Activated naive CD4-positive, alpha-beta T cell treated with anti-CD3 and anti-CD28 coated beads for 36 hours (primary cell): ENCODE measurements at regions not wholly inside any gene's neighbourhood (a gene's known extent, or its start where the extent isn't known, plus 50 kb on each side); places are given as distances from the start of the nearest gene placed in this dataset.

Experiments used
- CTCF ChIA-PET: fragments of 350-600 bp; sonication (Branson Sonifier 250); formaldehyde crosslinking; loops from one replicate; lab custom pipeline; 2021; ENCODE audit warnings: antibody characterized with exemption; lab: Charles Lee
- DNase-seq: peaks from one replicate; pipeline ENCODE4 v3.0.0-alpha.2; 2020
- H3K27ac Mint-ChIP-seq: one replicate; pipeline ENCODE4 v1.8.0; 2021; ENCODE audit warnings: mild to moderate bottlenecking, mixed read lengths
- H3K27me3 Mint-ChIP-seq: one replicate; pipeline ENCODE4 v1.8.0; 2021; ENCODE audit warnings: low read depth, mixed read lengths
- H3K36me3 Mint-ChIP-seq: one replicate; pipeline ENCODE4 v1.8.0; 2021; ENCODE audit warnings: low read depth, mixed read lengths
- H3K4me1 Mint-ChIP-seq: one replicate; pipeline ENCODE4 v1.8.0; 2021; ENCODE audit warnings: low read depth, mixed read lengths
- H3K4me3 Mint-ChIP-seq: one replicate; pipeline ENCODE4 v1.8.0; 2021; ENCODE audit warnings: mild to moderate bottlenecking, moderate library complexity, mixed read lengths
- H3K9me3 Mint-ChIP-seq: one replicate; pipeline ENCODE4 v1.8.0; 2021; ENCODE audit warnings: mixed read lengths
- intact Hi-C: fragments of 100-400 bp; cut with micrococcal nuclease; formaldehyde crosslinking; loops from one replicate; pipeline ENCODE4 v1.15.1; 2023

GRCh38 chr5:98721231-98721928 lies 52.1 kb upstream of the RGMB start:
- Mint-ChIP-seq H3K27me3 (peaks cover 9% of the 10 kb centered on the region), H3K4me1 (no peaks in the 10 kb centered on the region), H3K36me3 (no peaks in the 10 kb centered on the region), H3K4me3 (no peak overlapping the region), H3K9me3 (peaks cover 3% of the 10 kb centered on the region), H3K27ac (no peak overlapping the region)
- DNase-seq = no peak
- intact Hi-C loops = no loop called here
- CTCF ChIA-PET = interaction anchor here (1.0 kb wide), 1 partner anchor 12 kb away, joined by 4 read pairs; no protein-coding TSS in a partner anchor

- no peak for DNase-seq
- CTCF ChIA-PET = interaction anchor here (1.0 kb wide), 1 partner anchor 11 kb away, joined by 4 read pairs; no protein-coding TSS in a partner anchor
- peaks cover 9% of the 10 kb centered on the region for H3K27me3 Mint-ChIP-seq
- H3K27ac Mint-ChIP-seq = no peak overlapping the region
- intact Hi-C loops = no loop called here
- peaks cover 3% of the 10 kb centered on the region for H3K9me3 Mint-ChIP-seq
- no peak overlapping the region for H3K4me3 Mint-ChIP-seq
- H3K4me1 Mint-ChIP-seq = no peaks in the 10 kb centered on the region
- H3K36me3 Mint-ChIP-seq = no peaks in the 10 kb centered on the region
These were observed 51.3 kb upstream of the RGMB start for GRCh38 chr5:98722188-98722587.

GRCh38 chr5:98723061-98723460 lies 50.4 kb upstream of the RGMB start:
- no peak for DNase-seq
- intact Hi-C loops = no loop called here
- H3K27me3 Mint-ChIP-seq = peaks cover 10% of the 10 kb centered on the region
- no peaks in the 10 kb centered on the region for H3K4me1 Mint-ChIP-seq
- CTCF ChIA-PET = no interaction called here
- no peaks in the 10 kb centered on the region for H3K36me3 Mint-ChIP-seq
- no peak overlapping the region for H3K4me3 Mint-ChIP-seq
- H3K27ac Mint-ChIP-seq = no peak overlapping the region
- peaks cover 3% of the 10 kb centered on the region for H3K9me3 Mint-ChIP-seq
